Astrocyte of the cerebellum (primary cell): ENCODE measurements at regions not wholly inside any gene's neighbourhood (a gene's known extent, or its start where the extent isn't known, plus 50 kb on each side); places are given as distances from the start of the nearest gene placed in this dataset.
"Not testable (repeated sequence)": the region's sequence is repeated elsewhere in the genome, so short reads cannot be mapped to it uniquely, and the experiment has no call there.

Source experiments
- DNase-seq: peaks from one replicate; pipeline ENCODE4 v3.0.0-alpha.2; 2011; ENCODE audit warnings: low read depth
- H3K4me3 ChIP-seq: 2 replicates; pipeline ENCODE4 v1.5.1; 2011; ENCODE audit warnings: mild to moderate bottlenecking, low read depth, low read length, moderate library complexity
- in situ Hi-C: cut with HindIII; loops from 2 replicates; pipeline ENCODE4 v1.10.0; 2017; ENCODE audit warnings: low sequenced_read_pairs
- TF ChIP-seq, protein P1 (sequence below): IDR thresholded peaks from 2 replicates; pipeline ENCODE4 v1.5.1; 2012; ENCODE audit warnings: low read length, low read depth, moderate library complexity, mild to moderate bottlenecking; ENCODE audit errors: missing control alignments

DNA sequence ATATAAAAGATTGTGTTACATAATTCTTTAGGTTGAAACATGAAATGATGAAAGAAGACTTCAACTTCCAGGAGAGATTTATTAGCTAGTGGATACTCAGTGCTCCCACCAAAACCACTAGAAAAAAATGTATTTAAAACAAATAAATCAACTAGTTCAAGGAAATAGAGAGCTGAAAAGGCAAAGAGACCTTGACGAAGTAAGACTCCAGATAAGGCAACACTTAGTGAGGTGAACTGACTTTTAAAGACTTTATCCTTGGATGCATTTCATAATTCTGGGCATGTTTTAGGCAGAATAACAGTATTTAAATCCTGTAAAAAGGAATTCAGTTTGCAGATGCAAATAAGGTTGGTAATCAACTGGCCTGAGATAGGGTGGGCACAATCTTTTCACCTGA is 1150.7 kb downstream of the FSCB start:
- no peak overlapping the region for H3K4me3 ChIP-seq
- DNase-seq: no peak
- TF ChIP-seq, protein P1, sequence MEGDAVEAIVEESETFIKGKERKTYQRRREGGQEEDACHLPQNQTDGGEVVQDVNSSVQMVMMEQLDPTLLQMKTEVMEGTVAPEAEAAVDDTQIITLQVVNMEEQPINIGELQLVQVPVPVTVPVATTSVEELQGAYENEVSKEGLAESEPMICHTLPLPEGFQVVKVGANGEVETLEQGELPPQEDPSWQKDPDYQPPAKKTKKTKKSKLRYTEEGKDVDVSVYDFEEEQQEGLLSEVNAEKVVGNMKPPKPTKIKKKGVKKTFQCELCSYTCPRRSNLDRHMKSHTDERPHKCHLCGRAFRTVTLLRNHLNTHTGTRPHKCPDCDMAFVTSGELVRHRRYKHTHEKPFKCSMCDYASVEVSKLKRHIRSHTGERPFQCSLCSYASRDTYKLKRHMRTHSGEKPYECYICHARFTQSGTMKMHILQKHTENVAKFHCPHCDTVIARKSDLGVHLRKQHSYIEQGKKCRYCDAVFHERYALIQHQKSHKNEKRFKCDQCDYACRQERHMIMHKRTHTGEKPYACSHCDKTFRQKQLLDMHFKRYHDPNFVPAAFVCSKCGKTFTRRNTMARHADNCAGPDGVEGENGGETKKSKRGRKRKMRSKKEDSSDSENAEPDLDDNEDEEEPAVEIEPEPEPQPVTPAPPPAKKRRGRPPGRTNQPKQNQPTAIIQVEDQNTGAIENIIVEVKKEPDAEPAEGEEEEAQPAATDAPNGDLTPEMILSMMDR: no peak
- in situ Hi-C loops: no loop called here

DNA sequence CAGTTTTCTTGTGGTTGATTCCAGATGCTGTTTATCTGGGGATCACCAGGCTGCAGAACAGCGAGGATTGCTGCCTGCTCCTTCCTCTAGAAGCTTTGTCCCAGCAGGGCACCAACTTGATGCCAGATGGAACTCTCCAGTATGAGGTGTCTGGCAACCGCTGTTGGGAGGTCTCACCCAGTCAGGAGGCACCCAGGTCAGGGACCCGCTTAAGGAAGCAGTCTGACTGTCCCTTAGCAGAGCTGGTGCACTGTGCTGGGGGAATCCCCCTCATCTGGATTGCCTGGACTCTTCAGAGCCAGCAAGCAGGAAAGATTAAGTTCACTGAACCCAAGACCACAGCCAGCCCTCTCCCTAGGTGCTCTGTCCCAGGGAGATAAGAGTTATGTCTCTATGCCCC is 1165.2 kb downstream of the FSCB start:
- no peak for DNase-seq
- no peak overlapping the region for H3K4me3 ChIP-seq
- TF ChIP-seq, protein P1: no peak
- in situ Hi-C loops: no loop called here

DNA sequence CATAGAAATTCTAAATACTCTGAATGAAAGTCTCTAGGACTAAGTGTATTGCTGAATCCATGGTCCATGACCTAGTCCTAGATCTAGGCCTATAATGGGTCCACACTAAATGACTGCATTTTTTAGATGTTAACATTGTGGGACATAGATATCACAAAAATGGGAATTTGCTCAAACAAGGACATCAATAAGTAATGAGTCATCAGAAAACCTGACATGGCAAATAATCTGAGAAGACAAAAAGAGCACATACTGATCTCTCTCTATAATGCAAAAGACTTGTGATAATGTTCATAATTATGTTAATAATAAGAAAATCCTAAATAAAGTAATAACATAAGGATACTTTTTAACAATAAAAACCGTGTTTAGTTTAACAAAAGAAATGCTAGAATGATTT is 1168.4 kb downstream of the FSCB start:
- in situ Hi-C loops: no loop called here
- H3K4me3 ChIP-seq: no peak overlapping the region
- TF ChIP-seq, protein P1: no peak
- DNase-seq: no peak

DNA sequence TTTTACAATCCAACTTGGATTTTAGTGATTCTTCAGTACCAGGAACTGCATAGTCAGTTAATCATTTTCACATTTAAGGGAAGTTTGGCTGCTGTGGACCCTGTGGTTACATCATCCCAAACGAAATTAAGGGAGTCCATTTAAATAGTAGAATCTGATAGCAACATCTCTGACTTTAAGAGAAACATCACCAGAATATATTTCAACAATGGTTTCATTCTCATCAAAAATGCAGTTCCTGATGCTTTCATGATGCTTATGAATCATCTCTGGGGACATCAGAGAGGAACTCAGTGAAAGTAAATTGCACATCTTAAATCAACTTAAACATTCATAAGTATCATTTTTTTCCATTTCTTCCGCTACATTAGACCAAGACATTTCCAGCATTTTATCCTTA is 1170.7 kb downstream of the FSCB start:
- no peak overlapping the region for H3K4me3 ChIP-seq
- in situ Hi-C loops: no loop called here
- TF ChIP-seq, protein P1: no peak
- no peak for DNase-seq

DNA sequence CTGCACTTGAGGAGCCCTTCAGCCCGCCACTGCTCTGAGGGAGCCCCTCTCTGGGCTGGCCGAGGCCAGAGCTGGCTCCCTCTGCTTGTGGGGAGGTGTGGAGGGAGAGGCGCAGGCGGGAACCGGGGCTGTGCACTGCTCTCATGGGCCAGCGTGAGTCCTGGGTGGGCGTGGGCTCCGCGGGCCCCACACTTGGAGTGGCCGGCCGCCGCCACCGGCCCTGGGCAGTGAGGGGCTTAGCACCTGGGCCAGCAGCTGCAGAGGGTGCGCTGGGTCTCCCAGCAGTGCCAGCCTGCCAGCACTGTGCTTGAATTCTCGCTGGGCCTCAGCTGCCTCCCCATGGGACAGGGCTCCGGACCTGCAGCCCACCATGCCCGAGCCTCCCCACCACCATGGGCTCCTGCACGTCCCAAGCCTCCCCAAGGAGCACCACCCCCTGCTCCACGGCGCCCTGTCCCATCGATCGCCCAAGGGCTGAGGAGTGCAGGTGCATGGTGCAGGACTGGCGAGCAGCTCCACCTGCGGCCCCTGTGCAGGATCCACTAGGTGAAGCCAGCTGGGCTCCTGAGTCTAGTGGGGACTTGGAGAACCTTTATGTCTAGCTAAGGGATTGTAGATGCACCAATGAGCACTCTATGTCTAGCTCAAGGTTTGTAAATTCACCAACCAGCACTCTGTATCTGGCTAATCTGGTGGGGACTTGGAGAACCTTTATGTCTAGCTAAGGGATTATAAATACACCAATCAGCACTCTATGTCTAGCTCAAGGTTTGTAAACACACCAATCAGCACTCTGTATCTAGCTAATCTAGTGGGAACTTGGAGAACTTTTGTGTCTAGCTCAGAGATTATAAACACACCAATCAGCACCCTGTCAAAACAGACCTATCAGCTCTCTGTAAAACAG is 1180.3 kb downstream of the FSCB start:
- H3K4me3 ChIP-seq: not testable (repeated sequence)

DNA sequence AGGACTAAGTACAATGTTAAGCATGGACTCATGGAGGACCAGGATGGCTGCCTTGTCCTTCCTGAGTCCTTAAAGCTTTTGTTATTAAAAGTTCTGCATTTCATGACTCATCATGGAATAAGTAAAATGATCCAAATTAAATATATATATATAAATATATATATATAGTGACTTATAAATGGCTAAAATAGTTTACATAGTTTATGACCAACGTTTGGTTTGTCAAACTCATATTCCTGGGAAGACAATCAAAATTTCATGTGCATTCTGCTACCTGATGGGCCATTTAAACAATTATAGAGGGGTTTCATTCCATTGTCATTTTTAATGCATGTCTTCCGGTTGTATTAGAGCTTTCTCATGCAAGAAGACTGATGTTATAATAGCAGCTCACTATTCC is 1190.7 kb downstream of the FSCB start:
- in situ Hi-C loops: no loop called here
- H3K4me3 ChIP-seq: no peak overlapping the region
- no peak for DNase-seq
- TF ChIP-seq, protein P1: no peak

More for the DNA sequence above, 1180.3 kb downstream of the FSCB start:
- in situ Hi-C loops, DNase-seq: not testable (repeated sequence)

DNA sequence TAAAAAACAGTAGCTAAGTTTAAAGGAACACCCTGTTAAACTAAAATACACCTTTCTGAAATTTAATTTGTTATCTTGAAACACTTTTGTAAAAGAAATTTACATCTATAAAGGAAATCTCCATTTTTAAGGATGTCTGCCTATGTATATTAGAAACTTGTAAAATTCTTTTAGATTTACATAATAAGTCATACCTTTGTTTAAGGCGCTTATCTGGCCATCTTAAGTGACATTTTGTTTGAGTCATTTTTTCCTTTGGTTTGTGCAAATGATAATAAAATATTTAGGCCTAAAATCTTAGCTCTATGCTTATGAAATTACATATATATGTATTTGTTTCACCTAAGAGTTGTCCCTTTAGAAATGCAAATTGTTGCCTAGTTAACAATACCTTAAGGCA is 1193.4 kb downstream of the FSCB start:
- in situ Hi-C loops: no loop called here
- TF ChIP-seq, protein P1: no peak
- no peak overlapping the region for H3K4me3 ChIP-seq
- DNase-seq: no peak
